ENCODE measurements at regions not wholly inside any gene's neighbourhood (a gene's known extent, or its start where the extent isn't known, plus 50 kb on each side); places are given as distances from the start of the nearest gene placed in this dataset.

DNA sequence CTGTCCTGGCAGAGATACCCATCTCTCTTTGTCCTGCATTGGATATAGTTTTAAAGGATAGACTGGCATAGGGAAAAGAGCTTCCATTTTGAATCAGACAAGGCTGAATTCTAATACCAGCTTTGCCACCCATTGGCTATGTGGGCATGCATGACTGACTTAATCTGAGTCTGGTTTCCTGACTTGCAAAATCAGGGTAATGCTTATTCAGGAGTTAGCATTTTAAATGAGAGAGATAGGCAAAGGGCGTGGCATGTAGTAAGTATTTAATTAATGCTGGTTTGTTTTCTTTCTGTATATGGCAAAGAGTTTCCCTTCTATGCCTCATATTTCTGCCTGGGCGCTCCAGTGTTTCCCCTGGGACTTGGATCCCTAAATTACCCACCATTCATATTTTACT lies 492.9 kb downstream of the IGSF11 start:
- TF ChIP-seq GATA1 (IDR thresholded peaks at IDR 0.05; ENCODE audit: low read depth, low read length) (no peak), POLR2A (IDR thresholded peaks at IDR 0.05; ENCODE audit: low read length) (no peak)
- no peak for DNase-seq

DNA sequence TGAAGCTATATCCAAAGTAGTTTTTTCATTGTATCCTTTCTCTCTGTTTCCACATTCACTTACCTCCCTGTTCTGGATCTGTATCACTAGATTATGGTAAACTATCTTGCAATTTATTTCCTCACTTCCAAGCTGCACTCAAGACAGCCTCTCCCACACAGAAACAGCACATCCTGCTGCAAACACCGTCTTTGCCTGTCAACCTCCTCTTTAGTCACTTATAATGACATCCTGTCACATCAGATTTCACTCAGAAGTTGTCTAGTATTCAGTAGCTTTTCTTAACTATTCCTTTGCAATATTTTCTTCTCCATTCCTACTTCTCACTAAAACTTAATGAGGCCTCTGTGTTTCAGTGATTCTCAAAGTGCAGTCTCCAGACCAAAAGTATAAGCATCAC lies 490.8 kb downstream of the IGSF11 start:
- DNase-seq: no peak
- TF ChIP-seq GATA1 (IDR thresholded peaks at IDR 0.05; ENCODE audit: low read depth, low read length) (no peak), POLR2A (IDR thresholded peaks at IDR 0.05; ENCODE audit: low read length) (no peak)

DNA sequence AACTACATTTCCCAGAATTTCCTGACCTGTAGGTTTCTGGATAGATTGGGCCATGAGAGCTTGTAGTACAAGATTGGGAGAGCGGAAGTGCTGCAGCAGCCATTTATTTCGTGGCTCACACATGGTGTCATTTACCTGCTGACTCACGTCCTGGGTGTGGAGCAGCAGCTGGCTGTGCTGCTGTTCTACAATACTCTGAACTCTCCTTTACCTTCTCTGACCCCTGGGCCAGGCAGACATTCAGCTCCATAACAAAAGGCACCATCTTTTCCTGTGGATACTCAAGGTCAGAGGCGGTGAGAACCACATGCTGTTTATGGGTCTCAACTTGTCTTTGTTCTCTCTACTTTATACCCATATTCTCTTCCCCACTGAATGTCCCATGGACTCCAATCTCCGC lies 490.2 kb downstream of the IGSF11 start:
- DNase-seq: no peak
- TF ChIP-seq GATA1 (IDR thresholded peaks at IDR 0.05; ENCODE audit: low read depth, low read length) (no peak), POLR2A (IDR thresholded peaks at IDR 0.05; ENCODE audit: low read length) (no peak)

DNA sequence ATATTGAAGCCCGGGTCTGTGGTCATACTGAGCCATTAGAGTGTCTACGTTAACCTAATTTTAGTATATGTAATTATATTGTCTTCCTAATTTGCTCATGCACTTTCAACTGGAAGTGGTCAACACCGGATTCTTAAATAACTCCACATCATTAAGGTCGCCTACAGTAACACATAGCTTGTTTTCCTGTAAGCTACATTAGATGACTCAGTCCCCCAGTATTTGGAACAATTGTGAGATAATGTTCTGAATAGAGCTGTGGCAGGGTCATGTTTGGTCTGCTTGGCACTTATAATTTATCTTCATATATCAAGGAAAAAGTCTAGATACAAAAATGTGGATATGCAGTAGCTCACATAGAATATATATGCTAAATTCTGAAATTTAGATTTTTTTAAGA lies 486.2 kb downstream of the IGSF11 start:
- DNase-seq: no peak

DNA sequence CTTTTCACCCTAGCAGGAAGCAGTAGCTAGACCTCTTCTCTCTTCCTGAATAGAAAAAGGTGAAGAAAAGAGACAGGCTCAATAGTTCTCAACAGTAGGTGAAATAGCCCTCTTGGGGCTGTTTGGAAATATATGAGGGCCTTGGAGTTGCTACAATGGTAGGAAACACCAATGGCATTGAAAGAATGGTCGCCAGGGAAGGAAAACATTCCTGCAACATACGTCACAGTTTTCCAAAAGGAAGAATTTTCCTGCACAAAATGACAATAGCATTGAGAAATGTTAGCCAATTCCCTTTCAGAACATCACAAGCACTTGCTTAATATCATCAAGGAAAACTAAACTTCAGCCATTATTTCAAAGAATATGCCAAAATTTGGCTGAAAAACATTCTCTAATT lies 484.5 kb downstream of the IGSF11 start:
- DNase-seq: no peak
- TF ChIP-seq GATA1 (IDR thresholded peaks at IDR 0.05; ENCODE audit: low read depth, low read length): no peak
- TF ChIP-seq POLR2A (IDR thresholded peaks at IDR 0.05; ENCODE audit: low read length): no peak

More for the DNA sequence above, 486.2 kb downstream of the IGSF11 start:
- TF ChIP-seq GATA1 (IDR thresholded peaks at IDR 0.05; ENCODE audit: low read depth, low read length): no peak
- no peak for TF ChIP-seq POLR2A (IDR thresholded peaks at IDR 0.05; ENCODE audit: low read length)

DNA sequence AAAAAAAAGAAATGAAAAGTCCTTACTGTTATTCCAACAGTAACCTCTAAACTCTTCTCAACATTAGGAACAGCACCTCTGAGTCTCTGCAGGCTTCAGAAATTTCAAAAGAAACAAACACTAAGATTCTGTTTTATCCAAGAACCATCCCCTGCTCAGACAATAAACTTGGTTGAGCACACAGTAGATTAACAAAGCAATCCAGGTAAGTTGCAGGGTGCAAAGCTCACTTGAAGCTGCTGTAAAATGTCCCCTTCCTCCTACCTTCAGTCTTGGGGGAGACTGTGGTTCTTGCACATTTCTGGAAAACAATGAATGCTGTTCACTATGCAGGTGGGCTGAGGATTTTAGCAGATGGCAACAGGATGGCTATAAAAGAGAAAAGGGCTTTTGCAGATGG lies 484.1 kb downstream of the IGSF11 start:
- TF ChIP-seq POLR2A (IDR thresholded peaks at IDR 0.05; ENCODE audit: low read length) (no peak), GATA1 (IDR thresholded peaks at IDR 0.05; ENCODE audit: low read depth, low read length) (no peak)
- no peak for DNase-seq

DNA sequence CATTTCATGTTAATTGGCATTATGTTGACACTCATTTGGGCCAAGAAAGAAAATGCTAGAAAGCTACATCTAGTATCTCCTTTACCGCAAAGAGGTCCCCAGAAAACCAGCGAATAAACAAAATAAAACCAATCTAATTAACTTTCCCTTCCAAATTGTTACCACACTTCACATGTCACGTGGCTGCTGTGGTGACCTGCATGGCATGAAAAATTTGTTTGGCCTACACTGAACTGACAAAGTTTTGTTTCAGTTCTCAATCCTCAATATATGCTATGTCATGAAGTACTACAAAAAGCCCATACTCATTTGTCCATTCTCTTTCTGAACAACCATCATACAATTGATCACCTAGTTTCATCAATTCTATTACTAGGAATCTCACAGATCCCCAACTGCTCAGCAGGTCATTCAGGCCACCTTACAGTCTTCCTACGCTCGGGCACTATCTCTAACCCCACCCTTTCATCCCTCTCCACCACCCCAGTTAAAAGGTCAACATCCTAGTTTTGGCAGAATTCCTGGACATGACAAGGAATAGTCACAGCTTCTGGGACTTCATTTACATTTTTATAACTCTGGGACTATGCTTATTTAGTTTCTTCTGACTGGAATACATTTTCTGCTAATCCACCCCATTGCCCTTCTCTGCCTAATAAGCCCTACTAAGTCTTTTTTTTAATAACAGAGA lies 480.4 kb downstream of the IGSF11 start:
- no peak for TF ChIP-seq POLR2A (IDR thresholded peaks at IDR 0.05; ENCODE audit: low read length)
- TF ChIP-seq GATA1 (IDR thresholded peaks at IDR 0.05; ENCODE audit: low read depth, low read length): no peak
- no peak for DNase-seq

DNA sequence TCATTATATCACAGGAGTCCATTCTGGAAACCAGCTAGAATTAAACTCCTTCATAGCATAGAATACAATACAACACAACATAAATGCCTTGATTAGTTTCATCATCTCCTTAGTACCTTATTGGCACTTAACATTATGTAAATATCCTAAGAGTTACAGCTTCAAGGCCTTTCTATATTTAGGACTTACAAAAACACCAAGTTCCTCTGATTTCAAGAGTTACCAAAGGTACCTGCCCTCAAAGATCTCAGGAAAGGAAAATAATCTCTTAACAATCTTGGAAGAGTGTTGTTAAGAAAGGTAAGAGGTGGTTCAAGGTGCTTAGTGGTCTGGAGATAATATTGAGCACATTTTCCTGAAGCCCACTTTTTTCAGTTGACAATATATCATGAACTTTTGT lies 477.7 kb downstream of the IGSF11 start:
- DNase-seq: no peak
- no peak for TF ChIP-seq POLR2A (IDR thresholded peaks at IDR 0.05; ENCODE audit: low read length)
- no peak for TF ChIP-seq GATA1 (IDR thresholded peaks at IDR 0.05; ENCODE audit: low read depth, low read length)

DNA sequence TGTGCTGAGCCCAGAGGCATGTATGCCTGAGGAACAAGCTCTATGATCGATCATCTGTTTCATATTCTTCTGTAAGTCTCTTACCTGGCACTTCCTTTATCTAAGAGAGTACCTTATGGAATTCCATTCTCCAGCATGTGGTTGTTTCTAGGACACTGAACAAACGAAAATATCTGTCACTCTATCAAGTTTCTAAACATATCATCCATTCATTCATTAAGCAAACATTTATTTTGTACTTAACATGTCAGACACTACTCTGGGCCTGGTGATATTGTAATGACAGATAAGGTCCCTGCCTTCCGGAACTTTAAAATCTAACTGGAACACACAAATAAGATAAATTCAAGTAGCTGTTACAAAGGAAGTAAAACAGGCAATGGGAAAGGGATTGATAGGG lies 477.1 kb downstream of the IGSF11 start:
- TF ChIP-seq GATA1 (IDR thresholded peaks at IDR 0.05; ENCODE audit: low read depth, low read length) (no peak), POLR2A (IDR thresholded peaks at IDR 0.05; ENCODE audit: low read length) (no peak)
- DNase-seq: no peak

DNA sequence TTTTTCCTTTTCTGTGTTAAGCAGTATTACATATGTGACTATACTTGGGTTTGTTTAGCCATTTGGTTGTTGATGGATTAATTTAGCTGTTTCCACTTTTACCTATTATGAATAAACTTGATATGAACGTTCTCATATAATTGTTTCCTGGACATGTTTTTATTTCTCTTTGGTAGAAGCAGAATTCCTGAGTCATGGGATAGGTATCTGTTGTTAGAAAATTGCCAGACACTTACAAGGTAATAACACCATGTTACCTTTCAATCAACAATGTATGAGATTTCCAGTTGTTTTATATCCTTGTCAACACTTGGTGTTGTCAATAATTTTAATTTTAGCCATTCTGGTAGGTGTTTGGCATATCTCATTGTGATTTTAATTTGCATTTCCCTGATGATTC lies 475.4 kb downstream of the IGSF11 start:
- TF ChIP-seq GATA1 (IDR thresholded peaks at IDR 0.05; ENCODE audit: low read depth, low read length): no peak
- no peak for TF ChIP-seq POLR2A (IDR thresholded peaks at IDR 0.05; ENCODE audit: low read length)
- DNase-seq: no peak

DNA sequence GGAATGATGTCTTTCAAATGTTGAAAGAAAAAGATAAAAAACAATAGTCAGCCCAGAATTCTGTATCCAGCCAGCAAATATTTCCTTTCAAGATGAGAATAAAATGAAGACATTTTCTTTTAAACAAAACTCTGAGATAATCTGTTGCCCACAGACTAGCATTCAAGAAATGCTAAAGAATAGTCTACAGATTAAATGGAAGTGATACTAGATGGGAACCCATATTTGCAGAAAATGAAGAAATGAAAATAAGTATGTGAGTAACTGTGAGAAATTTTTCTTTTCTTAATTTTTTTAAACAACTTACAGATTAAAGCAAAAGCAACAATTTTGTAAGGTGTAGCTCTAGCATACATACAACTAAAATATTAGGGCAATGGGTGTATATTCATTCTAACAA lies 469.8 kb downstream of the IGSF11 start:
- TF ChIP-seq GATA1 (IDR thresholded peaks at IDR 0.05; ENCODE audit: low read depth, low read length): no peak
- no peak for TF ChIP-seq POLR2A (IDR thresholded peaks at IDR 0.05; ENCODE audit: low read length)
- no peak for DNase-seq

DNA sequence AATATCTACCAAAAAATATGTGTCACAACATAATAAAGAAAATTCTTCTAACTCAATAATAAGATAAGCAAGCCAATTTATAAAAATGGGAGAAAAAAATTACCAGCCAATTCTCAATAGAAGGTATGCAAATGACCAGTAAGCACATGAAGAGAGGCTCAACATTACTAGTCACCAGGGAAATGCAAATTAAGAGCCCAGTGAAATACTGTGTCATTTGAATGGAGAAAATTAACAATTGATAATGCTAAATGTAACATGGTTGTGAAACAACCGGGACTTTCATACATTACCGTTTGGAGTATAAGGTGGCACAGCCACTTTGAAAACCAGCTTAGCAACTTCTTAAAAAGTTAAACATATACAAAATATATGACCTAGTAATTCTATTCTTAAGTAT lies 460.7 kb downstream of the IGSF11 start:
- no peak for TF ChIP-seq POLR2A (IDR thresholded peaks at IDR 0.05; ENCODE audit: low read length)

DNA sequence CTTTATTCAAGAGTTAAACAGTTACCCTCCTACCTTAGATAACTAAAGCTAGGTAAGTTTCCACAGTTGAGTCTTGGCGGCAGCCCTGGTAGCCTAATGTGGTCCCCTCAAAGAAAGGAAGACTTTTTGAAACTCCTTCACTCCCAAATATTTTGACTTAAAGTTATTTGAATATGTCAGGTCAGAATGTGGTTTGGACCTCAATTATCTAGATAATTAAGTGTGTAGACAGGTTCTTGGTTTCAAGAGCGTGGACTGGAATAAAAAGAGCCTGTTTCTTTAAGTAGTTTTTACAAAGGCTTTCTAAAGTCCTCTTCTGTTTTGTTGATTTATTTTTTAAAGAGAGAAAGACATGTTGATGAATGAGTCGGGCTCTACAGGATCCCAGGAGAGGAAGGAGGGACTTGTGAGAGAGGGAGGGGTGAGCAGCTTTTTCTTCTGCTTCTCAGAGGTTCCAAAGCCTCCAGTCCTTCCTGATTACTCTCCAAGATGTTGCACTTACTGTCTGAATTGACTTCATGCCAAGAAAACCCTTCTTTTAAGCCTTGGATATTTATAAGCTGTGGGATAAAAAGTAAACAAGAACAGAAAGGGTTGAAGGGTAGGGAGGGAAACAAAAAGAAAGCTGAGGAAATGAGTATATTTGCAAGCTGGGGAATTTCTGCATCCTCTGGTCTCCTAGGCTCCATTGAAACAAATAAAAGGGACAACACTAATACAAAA lies 457.4 kb downstream of the IGSF11 start:
- no peak for DNase-seq
- TF ChIP-seq GATA1 (IDR thresholded peaks at IDR 0.05; ENCODE audit: low read depth, low read length): no peak
- TF ChIP-seq POLR2A (IDR thresholded peaks at IDR 0.05; ENCODE audit: low read length): no peak

More for the DNA sequence above, 460.7 kb downstream of the IGSF11 start:
- no peak for DNase-seq

DNA sequence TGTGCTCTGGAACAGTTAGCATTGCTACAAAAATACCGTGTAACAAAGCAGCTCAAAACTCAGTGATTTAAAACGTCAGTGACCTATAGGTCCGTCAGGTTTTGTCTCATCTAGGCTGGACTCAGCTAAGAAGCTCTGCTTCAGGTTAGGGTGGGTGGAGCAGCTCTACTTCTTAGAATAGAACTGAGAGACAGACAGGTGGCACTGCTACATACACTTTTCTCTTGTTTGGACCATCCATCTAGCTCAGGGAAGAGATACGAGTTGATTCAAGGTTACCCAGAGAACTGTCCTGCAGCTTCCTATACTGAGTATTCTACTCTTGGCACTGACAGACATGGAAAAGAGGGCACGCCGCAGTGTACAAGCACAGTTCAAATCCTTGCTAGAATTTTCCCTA lies 456.1 kb downstream of the IGSF11 start:
- TF ChIP-seq POLR2A (IDR thresholded peaks at IDR 0.05; ENCODE audit: low read length): no peak
- TF ChIP-seq GATA1 (IDR thresholded peaks at IDR 0.05; ENCODE audit: low read depth, low read length): no peak
- DNase-seq: no peak
